PC-3 (cell line): ENCODE measurements at regions not wholly inside any gene's neighbourhood (a gene's known extent, or its start where the extent isn't known, plus 50 kb on each side); places are given as distances from the start of the nearest gene placed in this dataset.
A peak's percentile ranks its signal among the peaks of the same experiment; 100 is the strongest.

Source experiments
- EZH2phosphoT487 ChIP-seq: fragments of 300-600 bp; sonication (generic); IDR thresholded peaks from 2 replicates; pipeline ENCODE4 v1.6.1; 2018; ENCODE audit warnings: mild to moderate bottlenecking, antibody characterized with exemption, low read length, borderline replicate concordance
- TF ChIP-seq, protein P1 (sequence below): fragments of 300-600 bp; sonication (generic); conservative IDR thresholded peaks from 2 replicates; pipeline ENCODE4 v1.5.1; 2017; ENCODE audit warnings: antibody characterized with exemption, low read depth, mild to moderate bottlenecking, low read length

DNA sequence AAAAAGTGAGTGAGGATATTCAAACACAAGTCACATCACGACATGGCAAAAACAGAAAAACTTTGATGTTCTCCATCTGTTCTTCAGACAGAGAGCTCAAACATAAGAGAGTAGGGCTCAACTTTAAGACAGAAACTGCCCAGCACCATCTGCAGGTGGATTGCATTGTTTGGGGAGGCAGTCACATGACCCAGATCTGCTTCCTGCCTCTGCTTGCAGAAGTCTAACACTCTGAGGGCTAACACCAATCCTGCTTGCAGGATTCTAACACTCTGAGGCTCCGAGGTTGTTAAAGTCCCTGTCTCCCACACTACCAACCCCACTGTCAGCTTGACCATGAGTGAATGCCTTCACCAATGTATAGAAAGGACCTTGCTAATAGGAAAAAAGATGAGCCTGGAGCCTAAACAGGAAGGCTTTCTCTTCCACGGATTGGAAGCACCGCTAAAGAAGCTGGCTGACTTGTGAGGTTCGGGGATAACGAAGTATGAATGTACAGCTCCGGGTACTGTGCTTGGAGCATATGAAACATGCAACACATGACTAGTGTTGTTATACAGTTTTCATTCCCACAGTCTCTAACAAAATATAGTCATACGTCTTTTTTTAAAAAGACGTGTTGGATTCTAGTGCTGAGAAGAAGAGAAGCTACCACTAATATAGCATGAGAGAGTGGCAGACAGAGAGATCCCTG is 176.6 kb upstream of the CREB1 start:
- TF ChIP-seq, protein P1, sequence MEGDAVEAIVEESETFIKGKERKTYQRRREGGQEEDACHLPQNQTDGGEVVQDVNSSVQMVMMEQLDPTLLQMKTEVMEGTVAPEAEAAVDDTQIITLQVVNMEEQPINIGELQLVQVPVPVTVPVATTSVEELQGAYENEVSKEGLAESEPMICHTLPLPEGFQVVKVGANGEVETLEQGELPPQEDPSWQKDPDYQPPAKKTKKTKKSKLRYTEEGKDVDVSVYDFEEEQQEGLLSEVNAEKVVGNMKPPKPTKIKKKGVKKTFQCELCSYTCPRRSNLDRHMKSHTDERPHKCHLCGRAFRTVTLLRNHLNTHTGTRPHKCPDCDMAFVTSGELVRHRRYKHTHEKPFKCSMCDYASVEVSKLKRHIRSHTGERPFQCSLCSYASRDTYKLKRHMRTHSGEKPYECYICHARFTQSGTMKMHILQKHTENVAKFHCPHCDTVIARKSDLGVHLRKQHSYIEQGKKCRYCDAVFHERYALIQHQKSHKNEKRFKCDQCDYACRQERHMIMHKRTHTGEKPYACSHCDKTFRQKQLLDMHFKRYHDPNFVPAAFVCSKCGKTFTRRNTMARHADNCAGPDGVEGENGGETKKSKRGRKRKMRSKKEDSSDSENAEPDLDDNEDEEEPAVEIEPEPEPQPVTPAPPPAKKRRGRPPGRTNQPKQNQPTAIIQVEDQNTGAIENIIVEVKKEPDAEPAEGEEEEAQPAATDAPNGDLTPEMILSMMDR, result peak; percentile 14; the same call in 1 of the 2 replicates
- TF ChIP-seq EZH2phosphoT487, result no peak
